Calu3 (cell line): ENCODE measurements at regions not wholly inside any gene's neighbourhood (a gene's known extent, or its start where the extent isn't known, plus 50 kb on each side); places are given as distances from the start of the nearest gene placed in this dataset.

ENCODE experiments used
- BruUV-seq: library from RNA; stranded (reverse); fragments of 400-500 nt; replicated peaks from 2 replicates; lab custom pipeline; 2021; lab: Mats Ljungman, UMichigan
- CTCF ChIA-PET: fragments of 300-600 bp; sonication (Branson Sonifier 250); formaldehyde crosslinking; loops from one replicate; lab custom pipeline; 2022; ENCODE audit warnings: antibody characterized with exemption; lab: Charles Lee
- DNase-seq: peaks from one replicate; pipeline ENCODE4 v3.0.0; 2022
- H3K27ac Mint-ChIP-seq: one replicate; pipeline ENCODE4 v1.8.0; 2022; ENCODE audit warnings: mixed read lengths; ENCODE audit not compliant: unreplicated experiment
- H3K27me3 Mint-ChIP-seq: one replicate; pipeline ENCODE4 v1.8.0; 2022; ENCODE audit warnings: mixed read lengths; ENCODE audit not compliant: unreplicated experiment
- H3K36me3 Mint-ChIP-seq: one replicate; pipeline ENCODE4 v1.8.0; 2022; ENCODE audit warnings: mild to moderate bottlenecking, moderate library complexity, mixed read lengths; ENCODE audit not compliant: insufficient read depth, unreplicated experiment
- H3K4me1 Mint-ChIP-seq: one replicate; pipeline ENCODE4 v1.8.0; 2022; ENCODE audit warnings: mild to moderate bottlenecking, low read depth, mixed read lengths; ENCODE audit not compliant: unreplicated experiment
- H3K4me3 Mint-ChIP-seq: one replicate; pipeline ENCODE4 v1.8.0; 2022; ENCODE audit warnings: mild to moderate bottlenecking, low read depth, moderate library complexity, mixed read lengths; ENCODE audit not compliant: unreplicated experiment
- H3K9me3 Mint-ChIP-seq: one replicate; pipeline ENCODE4 v1.8.0; 2022; ENCODE audit warnings: low read depth, mixed read lengths; ENCODE audit not compliant: unreplicated experiment
- CTCF ChIP-seq: fragments of 200-600 bp; IDR thresholded peaks from one replicate; pipeline ENCODE4 v1.8.0; 2022; ENCODE audit warnings: antibody characterized with exemption; ENCODE audit not compliant: unreplicated experiment
- intact Hi-C: fragments of 100-400 bp; cut with micrococcal nuclease; formaldehyde crosslinking; loops from one replicate; pipeline ENCODE4 v1.10.0; 2022; ENCODE audit not compliant: unreplicated experiment

DNA sequence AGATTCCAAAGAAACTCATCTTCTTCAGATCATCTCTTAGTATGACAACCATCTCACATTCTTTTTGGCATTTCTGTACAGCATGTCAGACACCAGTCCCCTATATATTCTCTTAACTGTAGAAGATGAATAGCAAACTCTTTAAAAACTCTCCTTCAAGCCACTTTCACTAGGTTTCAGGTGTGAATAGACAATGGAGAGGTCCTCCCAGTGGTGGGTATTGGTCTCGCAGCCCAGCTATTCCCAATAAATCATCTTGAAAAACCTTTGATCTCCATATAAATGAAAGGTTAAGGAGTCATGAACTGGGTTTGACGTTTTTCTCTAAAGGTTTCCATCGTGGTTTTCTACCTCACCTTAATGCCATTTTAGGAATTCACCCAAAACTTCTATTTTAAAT lies 180.0 kb downstream of the GJA1 start:
- Mint-ChIP-seq H3K9me3 (peaks cover 3% of the 10 kb centered on the region), H3K4me3 (no peak overlapping the region), H3K36me3 (no peaks in the 10 kb centered on the region), H3K27me3 (no peaks in the 10 kb centered on the region), H3K27ac (no peak overlapping the region), H3K4me1 (peaks cover 12% of the 10 kb centered on the region)
- BruUV-seq, result no TSS peak
- intact Hi-C loops, result loop anchor here (2.0 to 10.0 kb wide), 2 partner anchors 185 to 229 kb away; no protein-coding TSS in a partner anchor
- DNase-seq, result peak; percentile 18
- CTCF ChIA-PET, result interaction anchor here (1.0 kb wide), 1 partner anchor 213 kb away, joined by 3 read pairs; no protein-coding TSS in a partner anchor
- TF ChIP-seq CTCF, result peak; percentile 27

GRCh38 chr6:121616406-121616805 lies 181.0 kb downstream of the GJA1 start:
- BruUV-seq, result no TSS peak
- H3K4me3 Mint-ChIP-seq, result no peak overlapping the region
- DNase-seq, result no peak
- no peaks in the 10 kb centered on the region for H3K36me3 Mint-ChIP-seq
- peaks cover 3% of the 10 kb centered on the region for H3K9me3 Mint-ChIP-seq
- peaks cover 12% of the 10 kb centered on the region for H3K4me1 Mint-ChIP-seq
- no peak overlapping the region for H3K27ac Mint-ChIP-seq
- intact Hi-C loops, result loop anchor here (10.0 kb wide), 1 partner anchor 228 kb away; no protein-coding TSS in a partner anchor
- no peak for TF ChIP-seq CTCF
- CTCF ChIA-PET, result no interaction called here
- H3K27me3 Mint-ChIP-seq, result no peaks in the 10 kb centered on the region

DNA sequence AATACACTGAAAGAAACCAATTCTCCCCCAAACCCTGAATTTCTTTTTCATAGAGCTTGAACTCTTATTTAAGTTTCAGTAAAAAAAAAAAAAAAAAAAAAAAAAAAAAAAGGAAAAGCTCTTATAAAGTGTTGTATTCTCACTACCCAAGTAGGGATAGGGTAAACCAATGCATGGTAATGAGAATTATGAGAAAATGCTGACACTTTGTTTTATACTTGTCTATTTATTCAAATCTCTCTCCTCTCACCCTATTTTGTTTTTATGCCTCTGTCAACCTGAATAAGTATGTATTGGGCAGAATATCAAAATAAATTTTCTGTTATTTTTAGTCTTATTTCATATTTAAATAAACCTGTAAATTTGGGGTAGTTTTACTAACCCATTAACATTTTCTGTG lies 181.9 kb downstream of the GJA1 start:
- H3K9me3 Mint-ChIP-seq, result peaks cover 3% of the 10 kb centered on the region
- H3K4me3 Mint-ChIP-seq, result no peak overlapping the region

DNA sequence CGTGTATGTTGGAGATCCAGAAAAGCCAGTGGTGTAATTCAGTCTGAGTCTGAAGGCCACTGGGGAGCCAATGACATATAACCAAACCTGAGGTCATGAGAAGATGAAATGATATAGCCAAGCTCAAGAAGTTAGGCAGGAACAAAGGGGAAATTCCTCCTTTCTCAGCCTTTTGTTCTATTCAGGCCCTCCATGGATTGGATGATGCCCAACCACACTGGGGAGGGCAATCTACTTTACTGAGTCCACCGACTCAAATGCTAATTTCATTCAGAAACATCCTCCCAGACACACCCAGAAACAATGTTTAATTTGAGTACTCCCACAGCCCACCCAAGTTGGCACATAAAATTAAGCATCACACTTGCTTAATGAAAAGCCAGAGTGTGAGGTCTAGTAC lies 183.6 kb downstream of the GJA1 start:
- no peak for TF ChIP-seq CTCF
- peaks cover 12% of the 10 kb centered on the region for H3K4me1 Mint-ChIP-seq
- intact Hi-C loops, result loop anchor here (10.0 kb wide), 1 partner anchor 226 kb away; no protein-coding TSS in a partner anchor
- no peak overlapping the region for H3K4me3 Mint-ChIP-seq
- no TSS peak for BruUV-seq
- CTCF ChIA-PET, result no interaction called here
- H3K36me3 Mint-ChIP-seq, result no peaks in the 10 kb centered on the region
- no peak overlapping the region for H3K27ac Mint-ChIP-seq
- DNase-seq, result no peak
- no peaks in the 10 kb centered on the region for H3K27me3 Mint-ChIP-seq
- peaks cover 3% of the 10 kb centered on the region for H3K9me3 Mint-ChIP-seq

More for the DNA sequence above, 181.9 kb downstream of the GJA1 start:
- CTCF ChIA-PET, result interaction anchor here (0.9 kb wide), 1 partner anchor 36 kb away, joined by 4 read pairs; no protein-coding TSS in a partner anchor
- no peak for TF ChIP-seq CTCF
- Mint-ChIP-seq H3K4me1 (peaks cover 12% of the 10 kb centered on the region), H3K36me3 (no peaks in the 10 kb centered on the region), H3K27ac (no peak overlapping the region), H3K27me3 (no peaks in the 10 kb centered on the region)
- BruUV-seq, result no TSS peak
- DNase-seq, result no peak
- intact Hi-C loops, result loop anchor here (10.0 kb wide), 1 partner anchor 227 kb away; no protein-coding TSS in a partner anchor
